ENCODE measurements at regions not wholly inside any gene's neighbourhood (a gene's known extent, or its start where the extent isn't known, plus 50 kb on each side); places are given as distances from the start of the nearest gene placed in this dataset.
A peak's percentile ranks its signal among the peaks of the same experiment; 100 is the strongest.

GRCh38 chr4:128528793-128529553, 241.4 kb upstream of the PGRMC2 start:
- H3K4me1 ChIP-seq (ENCODE audit: control insufficient read depth in 2 of 2, insufficient read depth in 2 of 2, low read length in 1 of 2), result peaks cover 0 to 4% of the 10 kb centered on the region in 2 donors
- no peaks in the 10 kb centered on the region for H3K36me3 ChIP-seq (ENCODE audit: control insufficient read depth in 2 of 2, insufficient read depth in 2 of 2, low read length in 1 of 2)
- H3K4me3 ChIP-seq (ENCODE audit: low read depth in 1 of 2, low read length in 2 of 2), result no peak overlapping the region
- no peaks in the 10 kb centered on the region for H3K9me3 ChIP-seq (ENCODE audit: control insufficient read depth in 2 of 2, insufficient read depth in 1 of 2, low read depth in 1 of 2, low read length in 1 of 2)
- WGBS, 2 donors, result 62 to 78% methylated on average over 4 of the region's 4 CpGs
- no peaks in the 10 kb centered on the region for H3K27me3 ChIP-seq (ENCODE audit: control insufficient read depth in 1 of 2, insufficient read depth in 2 of 2, low read length in 2 of 2)
- H3K27ac ChIP-seq (ENCODE audit: low read depth in 2 of 2, low read length in 1 of 2), result no peak overlapping the region

GRCh38 chr4:128527946-128528576, 240.4 kb upstream of the PGRMC2 start:
- no peaks in the 10 kb centered on the region for H3K9me3 ChIP-seq (ENCODE audit: control insufficient read depth in 2 of 2, insufficient read depth in 1 of 2, low read depth in 1 of 2, low read length in 1 of 2)
- H3K4me1 ChIP-seq (ENCODE audit: control insufficient read depth in 2 of 2, insufficient read depth in 2 of 2, low read length in 1 of 2), result peaks cover 0 to 4% of the 10 kb centered on the region in 2 donors
- 69 to 72% methylated on average over 4 of the region's 4 CpGs for WGBS, 2 donors
- H3K4me3 ChIP-seq (ENCODE audit: low read depth in 1 of 2, low read length in 2 of 2), result no peak overlapping the region
- H3K27me3 ChIP-seq (ENCODE audit: control insufficient read depth in 1 of 2, insufficient read depth in 2 of 2, low read length in 2 of 2), result no peaks in the 10 kb centered on the region
- no peak overlapping the region for H3K27ac ChIP-seq (ENCODE audit: low read depth in 2 of 2, low read length in 1 of 2)
- H3K36me3 ChIP-seq (ENCODE audit: control insufficient read depth in 2 of 2, insufficient read depth in 2 of 2, low read length in 1 of 2), result no peaks in the 10 kb centered on the region

- Histone ChIP-seq H3K36me3 (ENCODE audit: control insufficient read depth in 2 of 2, insufficient read depth in 2 of 2, low read length in 1 of 2) (no peaks in the 10 kb centered on the region), H3K27ac (ENCODE audit: low read depth in 2 of 2, low read length in 1 of 2) (no peak overlapping the region), H3K27me3 (ENCODE audit: control insufficient read depth in 1 of 2, insufficient read depth in 2 of 2, low read length in 2 of 2) (no peaks in the 10 kb centered on the region), H3K4me1 (ENCODE audit: control insufficient read depth in 2 of 2, insufficient read depth in 2 of 2, low read length in 1 of 2) (peaks cover 0 to 4% of the 10 kb centered on the region in 2 donors), H3K4me3 (ENCODE audit: low read depth in 1 of 2, low read length in 2 of 2) (no peak overlapping the region), H3K9me3 (ENCODE audit: control insufficient read depth in 2 of 2, insufficient read depth in 1 of 2, low read depth in 1 of 2, low read length in 1 of 2) (no peaks in the 10 kb centered on the region)
- WGBS, 2 donors, result 93 to 98% methylated on average over 3 of the region's 3 CpGs
Measured at GRCh38 chr4:128527351-128527750, 239.7 kb upstream of the PGRMC2 start.

- Histone ChIP-seq H3K36me3 (ENCODE audit: control insufficient read depth in 2 of 2, insufficient read depth in 2 of 2, low read length in 1 of 2) (no peaks in the 10 kb centered on the region), H3K4me1 (ENCODE audit: control insufficient read depth in 2 of 2, insufficient read depth in 2 of 2, low read length in 1 of 2) (peaks cover 0 to 4% of the 10 kb centered on the region in 2 donors), H3K27ac (ENCODE audit: low read depth in 2 of 2, low read length in 1 of 2) (peak overlapping the region in 1 of 2 donors; percentile 72), H3K9me3 (ENCODE audit: control insufficient read depth in 2 of 2, insufficient read depth in 1 of 2, low read depth in 1 of 2, low read length in 1 of 2) (no peaks in the 10 kb centered on the region), H3K27me3 (ENCODE audit: control insufficient read depth in 1 of 2, insufficient read depth in 2 of 2, low read length in 2 of 2) (no peaks in the 10 kb centered on the region), H3K4me3 (ENCODE audit: low read depth in 1 of 2, low read length in 2 of 2) (no peak overlapping the region)
- 25 to 33% methylated on average over 1 of the region's 1 CpG for WGBS, 2 donors
Measured at GRCh38 chr4:128525992-128526630, 238.5 kb upstream of the PGRMC2 start.

GRCh38 chr4:128525387-128525786, 237.8 kb upstream of the PGRMC2 start:
- Histone ChIP-seq H3K27me3 (ENCODE audit: control insufficient read depth in 1 of 2, insufficient read depth in 2 of 2, low read length in 2 of 2) (no peaks in the 10 kb centered on the region), H3K36me3 (ENCODE audit: control insufficient read depth in 2 of 2, insufficient read depth in 2 of 2, low read length in 1 of 2) (no peaks in the 10 kb centered on the region), H3K9me3 (ENCODE audit: control insufficient read depth in 2 of 2, insufficient read depth in 1 of 2, low read depth in 1 of 2, low read length in 1 of 2) (no peaks in the 10 kb centered on the region), H3K27ac (ENCODE audit: low read depth in 2 of 2, low read length in 1 of 2) (peak overlapping the region; percentile 84 to 92), H3K4me3 (ENCODE audit: low read depth in 1 of 2, low read length in 2 of 2) (no peak overlapping the region), H3K4me1 (ENCODE audit: control insufficient read depth in 2 of 2, insufficient read depth in 2 of 2, low read length in 1 of 2) (peaks cover 0 to 4% of the 10 kb centered on the region in 2 donors)
- 55 to 63% methylated on average over 5 of the region's 5 CpGs for WGBS, 2 donors

- H3K27ac ChIP-seq (ENCODE audit: low read depth in 2 of 2, low read length in 1 of 2), result peak overlapping the region; percentile 52 to 62
- no peak overlapping the region for H3K4me3 ChIP-seq (ENCODE audit: low read depth in 1 of 2, low read length in 2 of 2)
- peaks cover 0 to 7% of the 10 kb centered on the region in 2 donors for H3K4me1 ChIP-seq (ENCODE audit: control insufficient read depth in 2 of 2, insufficient read depth in 2 of 2, low read length in 1 of 2)
- H3K9me3 ChIP-seq (ENCODE audit: control insufficient read depth in 2 of 2, insufficient read depth in 1 of 2, low read depth in 1 of 2, low read length in 1 of 2), result no peaks in the 10 kb centered on the region
- H3K36me3 ChIP-seq (ENCODE audit: control insufficient read depth in 2 of 2, insufficient read depth in 2 of 2, low read length in 1 of 2), result no peaks in the 10 kb centered on the region
- WGBS, 2 donors, result 50 to 66% methylated on average over 6 of the region's 6 CpGs
- no peaks in the 10 kb centered on the region for H3K27me3 ChIP-seq (ENCODE audit: control insufficient read depth in 1 of 2, insufficient read depth in 2 of 2, low read length in 2 of 2)
Measured at GRCh38 chr4:128524311-128524710, 236.7 kb upstream of the PGRMC2 start.

GRCh38 chr4:128521648-128522111, 234.1 kb upstream of the PGRMC2 start:
- WGBS, 2 donors, result 64 to 72% methylated on average over 4 of the region's 4 CpGs
- Histone ChIP-seq H3K36me3 (ENCODE audit: control insufficient read depth in 2 of 2, insufficient read depth in 2 of 2, low read length in 1 of 2) (no peaks in the 10 kb centered on the region), H3K27ac (ENCODE audit: low read depth in 2 of 2, low read length in 1 of 2) (no peak overlapping the region), H3K9me3 (ENCODE audit: control insufficient read depth in 2 of 2, insufficient read depth in 1 of 2, low read depth in 1 of 2, low read length in 1 of 2) (no peaks in the 10 kb centered on the region), H3K4me1 (ENCODE audit: control insufficient read depth in 2 of 2, insufficient read depth in 2 of 2, low read length in 1 of 2) (peaks cover 0 to 9% of the 10 kb centered on the region in 2 donors), H3K27me3 (ENCODE audit: control insufficient read depth in 1 of 2, insufficient read depth in 2 of 2, low read length in 2 of 2) (no peaks in the 10 kb centered on the region), H3K4me3 (ENCODE audit: low read depth in 1 of 2, low read length in 2 of 2) (no peak overlapping the region)

- Histone ChIP-seq H3K4me1 (ENCODE audit: control insufficient read depth in 2 of 2, insufficient read depth in 2 of 2, low read length in 1 of 2) (peaks cover 0 to 9% of the 10 kb centered on the region in 2 donors), H3K27me3 (ENCODE audit: control insufficient read depth in 1 of 2, insufficient read depth in 2 of 2, low read length in 2 of 2) (no peaks in the 10 kb centered on the region), H3K4me3 (ENCODE audit: low read depth in 1 of 2, low read length in 2 of 2) (no peak overlapping the region), H3K9me3 (ENCODE audit: control insufficient read depth in 2 of 2, insufficient read depth in 1 of 2, low read depth in 1 of 2, low read length in 1 of 2) (no peaks in the 10 kb centered on the region), H3K36me3 (ENCODE audit: control insufficient read depth in 2 of 2, insufficient read depth in 2 of 2, low read length in 1 of 2) (no peaks in the 10 kb centered on the region), H3K27ac (ENCODE audit: low read depth in 2 of 2, low read length in 1 of 2) (no peak overlapping the region)
- 90% methylated on average over 2 of the region's 2 CpGs for WGBS, 2 donors
Measured at GRCh38 chr4:128521156-128521555, 233.5 kb upstream of the PGRMC2 start.

GRCh38 chr4:128519163-128519830, 231.7 kb upstream of the PGRMC2 start:
- Histone ChIP-seq H3K4me1 (ENCODE audit: control insufficient read depth in 2 of 2, insufficient read depth in 2 of 2, low read length in 1 of 2) (peaks cover 0 to 4% of the 10 kb centered on the region in 2 donors), H3K9me3 (ENCODE audit: control insufficient read depth in 2 of 2, insufficient read depth in 1 of 2, low read depth in 1 of 2, low read length in 1 of 2) (no peaks in the 10 kb centered on the region), H3K36me3 (ENCODE audit: control insufficient read depth in 2 of 2, insufficient read depth in 2 of 2, low read length in 1 of 2) (no peaks in the 10 kb centered on the region), H3K27me3 (ENCODE audit: control insufficient read depth in 1 of 2, insufficient read depth in 2 of 2, low read length in 2 of 2) (no peaks in the 10 kb centered on the region), H3K27ac (ENCODE audit: low read depth in 2 of 2, low read length in 1 of 2) (no peak overlapping the region), H3K4me3 (ENCODE audit: low read depth in 1 of 2, low read length in 2 of 2) (no peak overlapping the region)
- 73 to 74% methylated on average over 7 of the region's 7 CpGs for WGBS, 2 donors

Measured in esophagus (tissue), 2 donors.